Neural progenitor cell (in vitro differentiated cells): ENCODE measurements at regions not wholly inside any gene's neighbourhood (a gene's known extent, or its start where the extent isn't known, plus 50 kb on each side); places are given as distances from the start of the nearest gene placed in this dataset.

Experiments
- DNase-seq: peaks from one replicate; pipeline ENCODE4 v3.0.0-alpha.2; 2016; ENCODE audit warnings: low spot score
- H2AFZ ChIP-seq: fragments of 200-600 bp; sonication (generic); replicated peaks from 2 replicates; pipeline ENCODE4 v1.6.1; 2016; ENCODE audit warnings: antibody characterized with exemption
- H3F3A ChIP-seq: fragments of 200-600 bp; sonication (generic); 2 replicates; pipeline ENCODE4 v1.6.1; 2016; ENCODE audit warnings: antibody characterized with exemption, low read depth
- H3K27ac ChIP-seq: fragments of 200-600 bp; sonication (generic); 2 replicates; pipeline ENCODE4 v1.5.1; 2016; ENCODE audit warnings: mild to moderate bottlenecking
- H3K27me3 ChIP-seq: fragments of 200-600 bp; sonication (generic); 2 replicates; pipeline ENCODE4 v1.6.1; 2016; ENCODE audit warnings: mild to moderate bottlenecking, moderate library complexity
- H3K36me3 ChIP-seq: fragments of 200-600 bp; sonication (generic); 2 replicates; pipeline ENCODE4 v1.5.1; 2016
- H3K4me1 ChIP-seq: fragments of 200-600 bp; sonication (generic); 2 replicates; pipeline ENCODE4 v1.6.1; 2016; ENCODE audit warnings: mixed run types
- H3K4me2 ChIP-seq: fragments of 200-600 bp; sonication (generic); 2 replicates; pipeline ENCODE4 v1.6.1; 2016
- H3K4me3 ChIP-seq: fragments of 200-600 bp; sonication (generic); 2 replicates; pipeline ENCODE4 v1.5.1; 2016
- H3K79me2 ChIP-seq: fragments of 200-600 bp; sonication (generic); 2 replicates; pipeline ENCODE4 v1.6.1; 2016; ENCODE audit warnings: low read depth
- H3K9ac ChIP-seq: fragments of 200-600 bp; sonication (generic); 2 replicates; pipeline ENCODE4 v1.6.1; 2016
- H3K9me3 ChIP-seq: fragments of 200-600 bp; sonication (generic); 2 replicates; pipeline ENCODE4 v1.5.1; 2016; ENCODE audit warnings: low read depth
- H4K20me1 ChIP-seq: fragments of 200-600 bp; sonication (generic); 2 replicates; pipeline ENCODE4 v1.6.1; 2016; ENCODE audit warnings: low read depth
- H3K27ac Mint-ChIP-seq: 3 replicates; pipeline ENCODE4 v1.8.0; 2021; ENCODE audit warnings: mixed read lengths
- H3K27me3 Mint-ChIP-seq: 2 replicates; pipeline ENCODE4 v1.8.0; 2022; ENCODE audit warnings: low read depth, mild to moderate bottlenecking, inconsistent platforms, moderate library complexity, mixed read lengths; ENCODE audit not compliant: insufficient read depth
- H3K36me3 Mint-ChIP-seq: 3 replicates; pipeline ENCODE4 v1.8.0; 2021; ENCODE audit warnings: mixed read lengths
- H3K4me1 Mint-ChIP-seq: 3 replicates; pipeline ENCODE4 v1.8.0; 2021; ENCODE audit warnings: mixed read lengths
- H3K4me3 Mint-ChIP-seq: 3 replicates; pipeline ENCODE4 v1.8.0; 2021; ENCODE audit warnings: mild to moderate bottlenecking, moderate library complexity, mixed read lengths
- H3K9me3 Mint-ChIP-seq: 3 replicates; pipeline ENCODE4 v1.8.0; 2020; ENCODE audit warnings: mixed read lengths
- EZH2 ChIP-seq: fragments of 200-600 bp; sonication (generic); IDR thresholded peaks from 2 replicates; pipeline ENCODE4 v1.6.1; 2017; ENCODE audit warnings: antibody characterized with exemption, mild to moderate bottlenecking, moderate library complexity
- EZH2phosphoT487 ChIP-seq: fragments of 200-600 bp; sonication (generic); IDR thresholded peaks from 2 replicates; pipeline ENCODE4 v1.6.1; 2017; ENCODE audit warnings: antibody characterized with exemption
- TF ChIP-seq, protein P1 (sequence below): fragments of 200-600 bp; sonication (generic); IDR thresholded peaks from 2 replicates; pipeline ENCODE4 v1.5.1; 2017; ENCODE audit warnings: antibody characterized with exemption, mild to moderate bottlenecking

DNA sequence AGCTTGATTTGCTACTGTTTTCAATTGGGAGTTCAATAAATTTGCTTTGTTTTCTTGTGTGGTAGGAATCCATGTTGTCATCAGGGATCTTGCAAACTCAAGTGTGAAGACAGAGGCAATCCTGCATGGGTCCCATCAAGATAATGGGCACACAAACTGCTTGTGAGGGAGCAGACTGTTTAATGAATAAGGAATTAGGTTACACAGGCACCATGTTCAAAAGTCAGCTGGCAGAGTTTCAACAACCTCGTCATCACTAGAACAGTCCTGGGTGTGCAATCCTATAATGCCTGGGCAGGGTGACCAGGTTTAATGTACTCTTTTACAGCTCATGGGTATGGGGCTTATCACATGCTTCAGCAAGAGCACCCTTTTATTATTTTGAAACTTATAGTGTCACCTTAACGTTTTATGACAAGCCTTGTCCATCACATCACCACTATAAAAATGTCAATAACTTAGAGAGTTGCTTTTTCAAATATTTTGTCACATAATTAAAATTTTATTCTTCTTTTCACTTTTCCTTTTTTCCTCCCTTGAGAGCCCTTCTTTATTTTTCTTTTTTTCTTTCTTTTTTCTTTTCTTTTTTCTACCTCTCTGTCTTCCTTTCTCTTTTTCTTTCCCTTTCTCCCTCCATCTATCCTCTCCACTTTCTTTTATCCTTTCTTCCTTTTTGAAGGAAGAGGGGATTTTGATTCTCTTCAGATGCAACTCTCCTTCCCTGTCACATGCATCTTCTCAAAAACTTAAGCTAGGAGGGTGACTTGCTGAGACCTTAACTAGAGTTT, 252.2 kb upstream of the ATP2B1 start:
- Histone ChIP-seq H4K20me1 (no peaks in the 10 kb centered on the region), H2AFZ (no peak overlapping the region), H3K27me3 (peaks cover 4% of the 10 kb centered on the region), H3K36me3 (no peaks in the 10 kb centered on the region), H3K4me1 (peaks cover under 1% of the 10 kb centered on the region), H3K9me3 (no peaks in the 10 kb centered on the region), H3K4me3 (no peak overlapping the region), H3K79me2 (no peaks in the 10 kb centered on the region), H3K4me2 (no peak overlapping the region), H3K27ac (no peak overlapping the region), H3F3A (no peaks in the 10 kb centered on the region), H3K9ac (no peak overlapping the region)
- TF ChIP-seq, protein P1, sequence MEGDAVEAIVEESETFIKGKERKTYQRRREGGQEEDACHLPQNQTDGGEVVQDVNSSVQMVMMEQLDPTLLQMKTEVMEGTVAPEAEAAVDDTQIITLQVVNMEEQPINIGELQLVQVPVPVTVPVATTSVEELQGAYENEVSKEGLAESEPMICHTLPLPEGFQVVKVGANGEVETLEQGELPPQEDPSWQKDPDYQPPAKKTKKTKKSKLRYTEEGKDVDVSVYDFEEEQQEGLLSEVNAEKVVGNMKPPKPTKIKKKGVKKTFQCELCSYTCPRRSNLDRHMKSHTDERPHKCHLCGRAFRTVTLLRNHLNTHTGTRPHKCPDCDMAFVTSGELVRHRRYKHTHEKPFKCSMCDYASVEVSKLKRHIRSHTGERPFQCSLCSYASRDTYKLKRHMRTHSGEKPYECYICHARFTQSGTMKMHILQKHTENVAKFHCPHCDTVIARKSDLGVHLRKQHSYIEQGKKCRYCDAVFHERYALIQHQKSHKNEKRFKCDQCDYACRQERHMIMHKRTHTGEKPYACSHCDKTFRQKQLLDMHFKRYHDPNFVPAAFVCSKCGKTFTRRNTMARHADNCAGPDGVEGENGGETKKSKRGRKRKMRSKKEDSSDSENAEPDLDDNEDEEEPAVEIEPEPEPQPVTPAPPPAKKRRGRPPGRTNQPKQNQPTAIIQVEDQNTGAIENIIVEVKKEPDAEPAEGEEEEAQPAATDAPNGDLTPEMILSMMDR, result no peak
- TF ChIP-seq EZH2 (no peak), EZH2phosphoT487 (no peak)
- Mint-ChIP-seq H3K9me3 (peaks cover 5% of the 10 kb centered on the region), H3K4me1 (peaks cover 4% of the 10 kb centered on the region), H3K27ac (no peak overlapping the region), H3K4me3 (no peak overlapping the region), H3K36me3 (no peaks in the 10 kb centered on the region), H3K27me3 (no peaks in the 10 kb centered on the region)
- DNase-seq, result no peak

DNA sequence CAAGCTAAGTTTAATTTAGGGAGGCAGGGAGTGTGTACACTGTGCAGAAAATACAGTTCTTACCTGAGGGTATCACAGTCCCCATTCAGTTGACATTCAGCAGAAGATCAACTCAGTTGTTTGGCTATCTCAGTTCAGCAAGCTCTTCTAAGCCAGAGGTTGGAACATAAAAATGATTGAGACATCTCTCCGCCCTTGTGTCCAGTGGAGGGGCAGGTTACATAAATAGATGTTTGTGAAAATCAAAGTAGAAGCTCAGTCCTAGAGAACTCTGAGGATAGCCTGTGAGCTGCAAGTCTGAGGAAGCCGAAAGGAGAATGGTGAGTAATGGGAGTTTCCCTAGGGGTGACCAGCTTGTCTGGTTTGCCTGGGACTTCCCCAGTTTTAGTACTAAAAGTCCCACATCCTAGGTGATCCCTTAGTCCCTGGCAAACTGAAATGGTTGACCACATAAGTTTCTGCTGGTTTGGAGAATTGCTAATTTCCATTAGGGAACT, 251.4 kb upstream of the ATP2B1 start:
- H3K27ac Mint-ChIP-seq, result no peak overlapping the region
- no peak overlapping the region for H3K4me2 ChIP-seq
- H3F3A ChIP-seq, result no peaks in the 10 kb centered on the region
- H2AFZ ChIP-seq, result no peak overlapping the region
- no peaks in the 10 kb centered on the region for H3K36me3 ChIP-seq
- no peaks in the 10 kb centered on the region for H3K27me3 Mint-ChIP-seq
- H3K27me3 ChIP-seq, result no peaks in the 10 kb centered on the region
- DNase-seq, result no peak
- TF ChIP-seq, protein P1, result no peak
- TF ChIP-seq EZH2 (no peak), EZH2phosphoT487 (no peak)
- no peak overlapping the region for H3K4me3 Mint-ChIP-seq
- no peak overlapping the region for H3K9ac ChIP-seq
- H3K9me3 Mint-ChIP-seq, result peaks cover 5% of the 10 kb centered on the region
- H4K20me1 ChIP-seq, result no peaks in the 10 kb centered on the region
- H3K4me3 ChIP-seq, result no peak overlapping the region
- H3K36me3 Mint-ChIP-seq, result no peaks in the 10 kb centered on the region
- H3K27ac ChIP-seq, result no peak overlapping the region
- H3K4me1 ChIP-seq, result no peaks in the 10 kb centered on the region
- no peaks in the 10 kb centered on the region for H3K79me2 ChIP-seq
- H3K9me3 ChIP-seq, result no peaks in the 10 kb centered on the region
- H3K4me1 Mint-ChIP-seq, result no peaks in the 10 kb centered on the region

DNA sequence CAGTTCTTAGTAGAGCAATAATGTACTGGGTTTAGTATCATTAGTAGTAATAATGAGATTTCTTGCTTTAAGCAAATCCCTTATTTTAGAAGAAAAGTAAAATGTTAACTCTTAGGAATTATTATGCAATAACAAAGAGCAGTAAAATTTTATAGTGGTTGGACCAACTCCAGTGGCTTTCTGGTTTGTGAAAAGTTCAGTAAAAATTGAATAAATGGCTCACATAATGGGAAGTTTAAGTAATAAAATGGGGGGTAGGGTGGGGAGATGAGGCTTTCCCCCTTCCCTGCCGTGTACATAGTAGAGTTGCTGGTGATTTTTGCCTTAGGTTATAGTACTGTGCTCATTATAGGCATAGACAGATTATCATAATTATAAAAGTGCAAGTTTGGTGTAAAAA, 250.5 kb upstream of the ATP2B1 start:
- H3K27ac Mint-ChIP-seq, result no peak overlapping the region
- Histone ChIP-seq H4K20me1 (no peaks in the 10 kb centered on the region), H2AFZ (no peak overlapping the region), H3K9ac (no peak overlapping the region), H3K9me3 (no peaks in the 10 kb centered on the region), H3K27ac (no peak overlapping the region), H3K4me3 (no peak overlapping the region), H3K36me3 (no peaks in the 10 kb centered on the region), H3K79me2 (no peaks in the 10 kb centered on the region), H3K27me3 (no peaks in the 10 kb centered on the region), H3F3A (no peaks in the 10 kb centered on the region), H3K4me2 (no peak overlapping the region), H3K4me1 (no peaks in the 10 kb centered on the region)
- no peaks in the 10 kb centered on the region for H3K36me3 Mint-ChIP-seq
- H3K4me3 Mint-ChIP-seq, result no peak overlapping the region
- no peak for DNase-seq
- H3K4me1 Mint-ChIP-seq, result no peaks in the 10 kb centered on the region
- peaks cover 5% of the 10 kb centered on the region for H3K9me3 Mint-ChIP-seq
- no peak for TF ChIP-seq EZH2phosphoT487
- TF ChIP-seq, protein P1, result no peak
- no peak for TF ChIP-seq EZH2
- H3K27me3 Mint-ChIP-seq, result no peaks in the 10 kb centered on the region
